K562 (cell line): ENCODE measurements at regions not wholly inside any gene's neighbourhood (a gene's known extent, or its start where the extent isn't known, plus 50 kb on each side); places are given as distances from the start of the nearest gene placed in this dataset.
"Not testable (repeated sequence)": the region's sequence is repeated elsewhere in the genome, so short reads cannot be mapped to it uniquely, and the experiment has no call there.

Experiments
- ATAC-seq: fragments of 200-7000 bp; cut with Tn5 transposase; 3 replicates; pipeline ENCODE4 v1.9.1; 2020; ENCODE audit warnings: moderate library complexity
- BruUV-seq: library from RNA; stranded (reverse); fragments of 400-500 nt; replicated peaks from 2 replicates; lab custom pipeline; 2021; lab: Mats Ljungman, UMichigan
- CTCF ChIA-PET: fragments of 300-600 bp; formaldehyde crosslinking; extraction: SDS; loops from one replicate; lab custom pipeline; 2021; ENCODE audit warnings: low intra/inter-chr PET ratio; lab: Yijun Ruan, JAX
- POLR2A ChIA-PET: fragments of 300-600, 350-650 bp; sonication (Branson Sonifier 250); formaldehyde crosslinking; extraction: SDS; loops from one replicate; lab custom pipeline; 2021; ENCODE audit warnings: antibody characterized with exemption, inconsistent platforms; lab: Yijun Ruan, JAX
- DNase-seq, 4 experiments: peaks; one replicate each; pipeline versions ENCODE4 v3.0.0 to v3.0.0-alpha.2; 2011 to 2018; ENCODE audit warnings: low spot score in 3 of 4, mixed read lengths in 3 of 4; ENCODE audit errors: extremely low read depth in 1 of 4
- FAIRE-seq: peaks from 2 replicates; lab custom pipeline; 2011; peaks lifted over from hg19 to GRCh38; lab: Jason Lieb, UNC
- H2AFZ ChIP-seq: 2 replicates; pipeline ENCODE4 v1.6.0; 2011; ENCODE audit warnings: low read depth, low read length, control low read depth, inconsistent platforms
- H3K27ac ChIP-seq: fragments of 200-600 bp; 3 replicates; pipeline ENCODE4 v1.8.0; 2011; ENCODE audit warnings: low read depth, mild to moderate bottlenecking, control low read depth, inconsistent platforms, low read length, moderate library complexity, mixed read lengths; ENCODE audit errors: extremely low read depth
- H3K27me3 ChIP-seq, 2 experiments: fragments of 300-600 bp in 1 of 2; 2 replicates in 1 of 2; 3 replicates in 1 of 2; pipeline versions ENCODE4 v1.6.0 to v1.8.0; 2011; ENCODE audit warnings: inconsistent platforms in 2 of 2, low read length in 2 of 2, mild to moderate bottlenecking in 1 of 2, mixed read lengths in 1 of 2, moderate library complexity in 1 of 2; ENCODE audit not compliant: control insufficient read depth in 2 of 2, insufficient read depth in 2 of 2
- H3K36me3 ChIP-seq: fragments of 300-600 bp; 3 replicates; pipeline ENCODE4 v1.8.0; 2011; ENCODE audit warnings: mild to moderate bottlenecking, low read length, inconsistent platforms; ENCODE audit not compliant: control insufficient read depth, insufficient read depth
- H3K4me1 ChIP-seq, 2 experiments: fragments of 200-600 bp in 1 of 2; replicated peaks in 1 of 2; 2 replicates in 1 of 2; 3 replicates in 1 of 2; pipeline versions ENCODE4 v1.5.1 to v1.8.0; 2011; ENCODE audit warnings: inconsistent platforms in 2 of 2, low read length in 2 of 2, mild to moderate bottlenecking in 1 of 2, mixed read lengths in 1 of 2, moderate library complexity in 1 of 2; ENCODE audit not compliant: control insufficient read depth in 2 of 2, insufficient read depth in 2 of 2
- H3K4me2 ChIP-seq: 2 replicates; pipeline ENCODE4 v1.6.1; 2011; ENCODE audit warnings: low read length, control low read depth, inconsistent platforms, mixed read lengths; ENCODE audit not compliant: insufficient read depth
- H3K4me3 ChIP-seq: fragments of 200-600 bp; sonication (generic), shearing (Covaris generic); 2 replicates; pipeline ENCODE4 v1.5.1; 2016; ENCODE audit warnings: control low read depth, inconsistent platforms
- H3K79me2 ChIP-seq: fragments of 200-600 bp; 3 replicates; pipeline ENCODE4 v1.8.0; 2011; ENCODE audit warnings: low read length, inconsistent platforms; ENCODE audit not compliant: control insufficient read depth, insufficient read depth
- H3K9ac ChIP-seq, 2 experiments: 2 replicates each; pipeline versions ENCODE4 v1.6.0 to v1.6.1; 2011; ENCODE audit warnings: low read depth in 2 of 2, low read length in 2 of 2, control low read depth in 1 of 2, inconsistent platforms in 1 of 2, mild to moderate bottlenecking in 1 of 2, mixed read lengths in 1 of 2; ENCODE audit not compliant: insufficient read depth in 1 of 2
- H3K9me1 ChIP-seq: one replicate; pipeline ENCODE4 v1.6.0; 2011; ENCODE audit warnings: inconsistent platforms, mild to moderate bottlenecking, low read length, moderate library complexity; ENCODE audit not compliant: control insufficient read depth, insufficient read depth
- H3K9me3 ChIP-seq: replicated peaks from 2 replicates; pipeline ENCODE4 v1.5.1; 2011; ENCODE audit warnings: low read depth, low read length, inconsistent platforms; ENCODE audit not compliant: control insufficient read depth, insufficient read depth
- H4K20me1 ChIP-seq: replicated peaks from 2 replicates; pipeline ENCODE4 v1.6.1; 2011; ENCODE audit warnings: low read length, inconsistent platforms, mixed read lengths; ENCODE audit not compliant: control insufficient read depth, insufficient read depth
- CCNT2 ChIP-seq: IDR thresholded peaks from 2 replicates; pipeline ENCODE4 v1.6.1; 2011; ENCODE audit warnings: borderline replicate concordance, low read depth, mild to moderate bottlenecking, moderate library complexity, mixed read lengths, low read length; ENCODE audit not compliant: insufficient read length; ENCODE audit errors: extremely low read depth
- FOS ChIP-seq: IDR thresholded peaks from 3 replicates; pipeline ENCODE4 v1.6.1; 2011; ENCODE audit not compliant: insufficient read length; ENCODE audit errors: extremely low read depth
- NFIC ChIP-seq: fragments of 450-650 bp; IDR thresholded peaks from 2 replicates; pipeline ENCODE4 v1.6.1; 2017; ENCODE audit warnings: mild to moderate bottlenecking, inconsistent platforms
- NR1H2 ChIP-seq: sonication (generic); formaldehyde crosslinking; IDR thresholded peaks from 2 replicates; pipeline ENCODE4 v1.4.0; 2020; ENCODE audit warnings: mild to moderate bottlenecking, missing genetic modification reagents
- ZNF79 ChIP-seq: fragments of 250-450 bp; sonication (Bioruptor Pico); IDR thresholded peaks from 2 replicates; pipeline ENCODE4 v1.4.0; 2020; ENCODE audit warnings: low read depth, mild to moderate bottlenecking, moderate library complexity
- WGBS: fragments of 100-300 bp; shearing (Covaris generic); methylation state at CpG from one replicate; pipeline ENCODE4 v1.1.6; 2016; ENCODE audit warnings: low coverage, mixed read lengths; ENCODE audit not compliant: insufficient coverage; ENCODE audit errors: missing lambda C conversion rate; 5-methylcytosine and 5-hydroxymethylcytosine counted together
- in situ Hi-C: fragments of 300-500 bp; cut with MboI; formaldehyde crosslinking; loops from 4 replicates; pipeline ENCODE4 v1.15.0; 2018; ENCODE audit warnings: inconsistent platforms, mixed read lengths
- intact Hi-C: fragments of 100-400 bp; cut with micrococcal nuclease; formaldehyde crosslinking; loops from 2 replicates; pipeline ENCODE4 v1.14.2; 2022
- TF ChIP-seq, protein P1 (sequence below): sonication (generic); formaldehyde crosslinking; IDR thresholded peaks from 2 replicates; pipeline ENCODE4 v1.8.1; 2023; ENCODE audit warnings: mild to moderate bottlenecking, missing genetic modification reagents

DNA sequence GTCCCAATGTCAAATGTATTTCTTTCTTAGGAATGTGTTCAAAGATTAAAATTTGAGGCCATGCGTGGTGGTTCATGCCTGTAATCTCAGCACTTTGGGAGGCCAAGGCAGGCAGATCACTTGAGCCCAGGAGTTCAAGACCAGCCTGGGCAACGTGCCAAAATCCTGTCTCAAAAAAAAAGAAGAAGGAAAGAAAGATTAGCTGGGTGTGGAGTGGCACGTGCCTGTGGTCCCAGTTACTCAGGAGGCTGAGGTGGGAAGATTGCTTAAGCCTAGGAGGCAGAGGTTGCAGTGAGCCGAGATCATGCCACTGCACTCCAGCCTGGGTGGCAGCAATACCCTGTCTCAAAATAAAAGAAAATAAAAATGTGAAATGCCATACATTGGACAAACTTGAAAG, 117.5 kb upstream of the SPATA31C2 start:
- H2AFZ ChIP-seq, H3K36me3 ChIP-seq, BruUV-seq, H3K27ac ChIP-seq, H4K20me1 ChIP-seq, FAIRE-seq, in situ Hi-C loops, H3K79me2 ChIP-seq, CTCF ChIA-PET, H3K4me1 ChIP-seq, H3K9me3 ChIP-seq, POLR2A ChIA-PET, H3K4me2 ChIP-seq, H3K9me1 ChIP-seq, ATAC-seq, intact Hi-C loops, H3K4me3 ChIP-seq, H3K9ac ChIP-seq: not testable (repeated sequence)
- WGBS: 0% methylated on average over 3 of the region's 4 CpGs
- DNase-seq: peak in 1 of 4 experiments; percentile 4
- H3K27me3 ChIP-seq: peaks cover 0 to 12% of the 10 kb centered on the region in 2 experiments; a peak in 2 of 5 replicates
- peak; percentile 65 for TF ChIP-seq NFIC
- TF ChIP-seq, all 486 proteins: peak for 1; not testable (repeated sequence) for 485

DNA sequence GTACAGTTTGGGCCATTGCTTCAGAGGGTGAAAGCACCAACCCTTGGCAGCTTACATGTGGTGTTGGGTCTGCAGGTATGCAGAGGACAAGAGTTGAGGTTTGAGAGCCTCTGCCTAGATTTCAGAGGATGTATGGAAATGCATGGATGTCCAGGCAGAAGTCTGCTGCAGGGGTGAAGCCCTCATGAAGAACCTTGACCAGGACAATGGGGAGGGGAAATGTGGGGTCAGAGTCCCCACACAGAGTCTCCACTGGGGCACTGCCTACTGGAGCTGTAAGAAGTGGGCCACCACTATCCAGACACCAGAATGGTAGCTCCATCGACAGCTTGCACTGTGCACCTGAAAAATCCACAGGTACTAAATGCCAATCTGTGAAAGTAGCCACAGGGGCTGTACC, 113.6 kb upstream of the SPATA31C2 start:
- H3K9me3 ChIP-seq: no peaks in the 10 kb centered on the region
- no peaks in the 10 kb centered on the region for H3K79me2 ChIP-seq
- H3K4me1 ChIP-seq: no peaks in the 10 kb centered on the region
- no peak overlapping the region for H3K4me3 ChIP-seq
- no peak overlapping the region for H3K9ac ChIP-seq
- no peaks in the 10 kb centered on the region for H3K9me1 ChIP-seq
- no peaks in the 10 kb centered on the region for H4K20me1 ChIP-seq
- 0 out of 5 replicates have a peak, but pooled peaks cover 0 to 1% of the 10 kb centered on the region in 2 experiments for H3K27me3 ChIP-seq
- no peak overlapping the region for H3K4me2 ChIP-seq
- CTCF ChIA-PET: no interaction called here
- no peak overlapping the region for H2AFZ ChIP-seq
- no TSS peak for BruUV-seq
- intact Hi-C loops: no loop called here
- in situ Hi-C loops: no loop called here
- DNase-seq (no peak), FAIRE-seq (no peak), ATAC-seq (no peak)
- H3K27ac ChIP-seq: no peak overlapping the region
- TF ChIP-seq NR1H2 (no peak), CCNT2 (no peak), ZNF79 (CRISPR knock-in tag) (no peak), FOS (no peak)
- TF ChIP-seq, protein P1, sequence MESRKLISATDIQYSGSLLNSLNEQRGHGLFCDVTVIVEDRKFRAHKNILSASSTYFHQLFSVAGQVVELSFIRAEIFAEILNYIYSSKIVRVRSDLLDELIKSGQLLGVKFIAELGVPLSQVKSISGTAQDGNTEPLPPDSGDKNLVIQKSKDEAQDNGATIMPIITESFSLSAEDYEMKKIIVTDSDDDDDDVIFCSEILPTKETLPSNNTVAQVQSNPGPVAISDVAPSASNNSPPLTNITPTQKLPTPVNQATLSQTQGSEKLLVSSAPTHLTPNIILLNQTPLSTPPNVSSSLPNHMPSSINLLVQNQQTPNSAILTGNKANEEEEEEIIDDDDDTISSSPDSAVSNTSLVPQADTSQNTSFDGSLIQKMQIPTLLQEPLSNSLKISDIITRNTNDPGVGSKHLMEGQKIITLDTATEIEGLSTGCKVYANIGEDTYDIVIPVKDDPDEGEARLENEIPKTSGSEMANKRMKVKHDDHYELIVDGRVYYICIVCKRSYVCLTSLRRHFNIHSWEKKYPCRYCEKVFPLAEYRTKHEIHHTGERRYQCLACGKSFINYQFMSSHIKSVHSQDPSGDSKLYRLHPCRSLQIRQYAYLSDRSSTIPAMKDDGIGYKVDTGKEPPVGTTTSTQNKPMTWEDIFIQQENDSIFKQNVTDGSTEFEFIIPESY (CRISPR knock-in tag): no peak
- 0% methylated on average over 1 of the region's 1 CpG for WGBS
- H3K36me3 ChIP-seq: no peaks in the 10 kb centered on the region
- POLR2A ChIA-PET: no interaction called here
